HepG2 (cell line): ENCODE measurements at regions not wholly inside any gene's neighbourhood (a gene's known extent, or its start where the extent isn't known, plus 50 kb on each side); places are given as distances from the start of the nearest gene placed in this dataset.

Source experiments
- ATAC-seq: fragments of 200-7000 bp; cut with Tn5 transposase; 3 replicates; pipeline ENCODE4 v1.9.1; 2020; ENCODE audit warnings: mild to moderate bottlenecking, moderate library complexity
- BruUV-seq: library from RNA; stranded (reverse); fragments of 400-500 nt; replicated peaks from 2 replicates; lab custom pipeline; 2021; lab: Mats Ljungman, UMichigan
- CTCF ChIA-PET: fragments of 300-600 bp; formaldehyde crosslinking; extraction: SDS; loops from one replicate; lab custom pipeline; 2021; ENCODE audit warnings: low total read pairs, inconsistent platforms, low intra/inter-chr PET ratio; lab: Yijun Ruan, JAX
- POLR2A ChIA-PET: fragments of 350-600 bp; sonication (Branson Sonifier 250); formaldehyde crosslinking; loops from one replicate; lab custom pipeline; 2020; ENCODE audit warnings: antibody characterized with exemption, inconsistent platforms; lab: Yijun Ruan, JAX
- DNase-seq: peaks from one replicate; pipeline ENCODE4 v3.0.0-alpha.2; 2015; ENCODE audit warnings: low spot score
- FAIRE-seq: peaks from 3 replicates; lab custom pipeline; 2011; peaks lifted over from hg19 to GRCh38; lab: Jason Lieb, UNC
- H2AFZ ChIP-seq: one replicate; pipeline ENCODE4 v1.6.1; 2011; ENCODE audit warnings: low read length, inconsistent platforms
- H3K27ac ChIP-seq: fragments of 300-600 bp; 3 replicates; pipeline ENCODE4 v1.8.0; 2011; ENCODE audit warnings: mixed run types, mild to moderate bottlenecking, mixed read lengths, low read length, inconsistent platforms; ENCODE audit not compliant: insufficient read depth; ENCODE audit errors: extremely low read length
- H3K27me3 ChIP-seq, 2 experiments: fragments of 200-600 bp in 1 of 2; 2 replicates in 1 of 2; 3 replicates in 1 of 2; pipeline versions ENCODE4 v1.6.0 to v1.8.0; 2011; ENCODE audit warnings: low read length in 2 of 2, mild to moderate bottlenecking in 2 of 2, moderate library complexity in 2 of 2, inconsistent platforms in 1 of 2; ENCODE audit not compliant: insufficient read depth in 2 of 2, control insufficient read depth in 1 of 2
- H3K36me3 ChIP-seq, 2 experiments: fragments of 200-600 bp in 1 of 2; replicated peaks in 1 of 2; 2 replicates in 1 of 2; 3 replicates in 1 of 2; pipeline versions ENCODE4 v1.5.1 to v1.8.0; 2011; ENCODE audit warnings: low read length in 2 of 2, inconsistent platforms in 1 of 2; ENCODE audit not compliant: insufficient read depth in 2 of 2, control insufficient read depth in 1 of 2
- H3K4me1 ChIP-seq: 2 replicates; pipeline ENCODE4 v1.5.1; 2012; ENCODE audit warnings: low read length, inconsistent platforms; ENCODE audit not compliant: insufficient read depth
- H3K4me2 ChIP-seq: 2 replicates; pipeline ENCODE4 v1.6.0; 2011; ENCODE audit warnings: low read depth, low read length, inconsistent platforms
- H3K4me3 ChIP-seq, 3 experiments: fragments of 200-600 bp in 1 of 3; sonication (generic), shearing (Covaris generic) in 1 of 3; replicated peaks in 1 of 3; 2 replicates each; pipeline ENCODE4 v1.5.1; 2011 to 2016; ENCODE audit warnings: low read length in 3 of 3, inconsistent platforms in 2 of 3, low read depth in 2 of 3, mild to moderate bottlenecking in 2 of 3, control low read depth in 1 of 3, mixed read lengths in 1 of 3; ENCODE audit not compliant: insufficient read depth in 1 of 3
- H3K79me2 ChIP-seq: one replicate; pipeline ENCODE4 v1.6.1; 2011; ENCODE audit warnings: low read length, inconsistent platforms; ENCODE audit not compliant: insufficient read depth
- H3K9ac ChIP-seq: 2 replicates; pipeline ENCODE4 v1.6.0; 2011; ENCODE audit warnings: mild to moderate bottlenecking, low read depth, low read length, inconsistent platforms; ENCODE audit not compliant: insufficient read depth
- H3K9me3 ChIP-seq: 2 replicates; pipeline ENCODE4 v1.5.1; 2012; ENCODE audit warnings: mild to moderate bottlenecking, low read length
- H4K20me1 ChIP-seq: 2 replicates; pipeline ENCODE4 v1.6.0; 2011; ENCODE audit warnings: inconsistent platforms, mild to moderate bottlenecking, low read length, moderate library complexity; ENCODE audit not compliant: insufficient read depth
- ATRX ChIP-seq: sonication (generic); formaldehyde crosslinking; IDR thresholded peaks from 2 replicates; pipeline ENCODE4 v1.4.0; 2020; ENCODE audit warnings: missing genetic modification reagents, borderline replicate concordance
- ETV6 ChIP-seq: sonication (generic); formaldehyde crosslinking; conservative IDR thresholded peaks from 2 replicates; pipeline ENCODE4 v1.4.0; 2020; ENCODE audit warnings: missing genetic modification reagents
- JDP2 ChIP-seq: sonication (generic); formaldehyde crosslinking; IDR thresholded peaks from 2 replicates; pipeline ENCODE4 v1.8.1; 2022; ENCODE audit warnings: missing genetic modification reagents, borderline replicate concordance
- MED8 ChIP-seq: sonication (generic); formaldehyde crosslinking; IDR thresholded peaks from 2 replicates; pipeline ENCODE4 v1.8.1; 2023; ENCODE audit warnings: mild to moderate bottlenecking, missing genetic modification reagents; ENCODE audit not compliant: insufficient replicate concordance
- MLLT10 ChIP-seq: sonication (generic); formaldehyde crosslinking; IDR thresholded peaks from 2 replicates; pipeline ENCODE4 v1.4.0; 2020; ENCODE audit warnings: missing genetic modification reagents
- TARDBP ChIP-seq: sonication (generic); formaldehyde crosslinking; IDR thresholded peaks from 2 replicates; pipeline ENCODE4 v1.8.0; 2022; ENCODE audit warnings: mild to moderate bottlenecking, missing genetic modification reagents
- ZNF709 ChIP-seq: sonication (generic); formaldehyde crosslinking; IDR thresholded peaks from 2 replicates; pipeline ENCODE4 v1.5.0; 2020; ENCODE audit warnings: mild to moderate bottlenecking, missing genetic modification reagents
- WGBS: methylation state at CpG from one replicate; pipeline ENCODE4 v1.1.6; 2017; ENCODE audit warnings: low lambda C conversion rate; 5-methylcytosine and 5-hydroxymethylcytosine counted together
- in situ Hi-C: cut with HindIII; loops from 2 replicates; pipeline ENCODE4 v1.10.0; 2017; ENCODE audit warnings: low pct_unique_long_range_greater_than_20kb; ENCODE audit not compliant: extremely low pct_ligation_motif_present
- intact Hi-C: fragments of 100-400 bp; cut with micrococcal nuclease; formaldehyde crosslinking; loops from one replicate; pipeline ENCODE4 v1.10.0; 2022; ENCODE audit not compliant: unreplicated experiment

GRCh38 chr7:35900651-35901050, 99.8 kb downstream of the SEPTIN7 start:
- POLR2A ChIA-PET: no interaction called here
- H3K36me3 ChIP-seq: peaks cover 0 to 28% of the 10 kb centered on the region in 2 experiments; a peak in 2 of 5 replicates
- no TSS peak for BruUV-seq
- no peaks in the 10 kb centered on the region for H3K9me3 ChIP-seq
- H3K4me1 ChIP-seq: no peaks in the 10 kb centered on the region
- ATAC-seq (no peak), DNase-seq (no peak), FAIRE-seq (no peak)
- H3K79me2 ChIP-seq: no peaks in the 10 kb centered on the region
- H3K27ac ChIP-seq: no peak overlapping the region
- TF ChIP-seq ZNF709 (CRISPR knock-in tag): no peak
- no peak overlapping the region for H3K9ac ChIP-seq
- in situ Hi-C loops: no loop called here
- H4K20me1 ChIP-seq: no peaks in the 10 kb centered on the region
- H3K27me3 ChIP-seq: no peaks in the 10 kb centered on the region
- no peak overlapping the region for H3K4me2 ChIP-seq
- CTCF ChIA-PET: no interaction called here
- intact Hi-C loops: loop anchor here (10.0 kb wide), 2 partner anchors 276 to 476 kb away; no protein-coding TSS in a partner anchor
- 100% methylated on average over 2 of the region's 2 CpGs for WGBS
- no peak overlapping the region for H3K4me3 ChIP-seq
- no peak overlapping the region for H2AFZ ChIP-seq

GRCh38 chr7:35905555-35905954, 104.7 kb downstream of the SEPTIN7 start:
- no peak for ATAC-seq
- POLR2A ChIA-PET: no interaction called here
- FAIRE-seq: no peak
- WGBS: 89% methylated on average over 5 of the region's 5 CpGs
- no peak for DNase-seq
- Histone ChIP-seq H3K9me3 (no peaks in the 10 kb centered on the region), H3K4me2 (no peak overlapping the region), H3K4me3 (no peak overlapping the region), H2AFZ (no peak overlapping the region), H3K79me2 (no peaks in the 10 kb centered on the region), H3K9ac (no peak overlapping the region), H3K4me1 (no peaks in the 10 kb centered on the region), H3K27me3 (no peaks in the 10 kb centered on the region), H4K20me1 (no peaks in the 10 kb centered on the region), H3K36me3 (peaks cover 0 to 17% of the 10 kb centered on the region in 2 experiments; a peak in 2 of 5 replicates), H3K27ac (no peak overlapping the region)
- CTCF ChIA-PET: interaction anchor here (2.4 kb wide), 1 partner anchor 197 kb away, joined by 34 read pairs; no protein-coding TSS in a partner anchor
- BruUV-seq: no TSS peak
- in situ Hi-C loops: loop anchor here (5.0 kb wide), 1 partner anchor 193 kb away; no protein-coding TSS in a partner anchor
- TF ChIP-seq ETV6 (CRISPR knock-in tag) (no peak), JDP2 (CRISPR knock-in tag) (no peak), MLLT10 (CRISPR knock-in tag) (no peak), ATRX (no peak), MED8 (CRISPR knock-in tag) (no peak), TARDBP (no peak)
- intact Hi-C loops: loop anchor here (10.0 kb wide), 2 partner anchors 281 to 481 kb away; no protein-coding TSS in a partner anchor
